Stimulated activated naive B cell treated with anti-CD40 and anti-IgM and Interleukin-4, amounts not matched to agents 10 μg/mL and 1 μg/mL and 100 μg/mL, for 72 hours (primary cell): ENCODE measurements at regions not wholly inside any gene's neighbourhood (a gene's known extent, or its start where the extent isn't known, plus 50 kb on each side); places are given as distances from the start of the nearest gene placed in this dataset.
"Not testable (repeated sequence)": the region's sequence is repeated elsewhere in the genome, so short reads cannot be mapped to it uniquely, and the experiment has no call there.

Experiments used
- ATAC-seq, 2 donors: fragments of 150-1000 bp; cut with Tn5 transposase; replicated peaks; 2 replicates each; pipeline ENCODE4 v1.10.0; 2021; ENCODE audit warnings: moderate library complexity in 1 of 2
- DNase-seq: peaks from one replicate; pipeline ENCODE4 v3.0.0; 2021
- H3K27ac Mint-ChIP-seq: one replicate; pipeline ENCODE4 v1.8.0; 2022; ENCODE audit warnings: mild to moderate bottlenecking, mixed read lengths
- H3K27me3 Mint-ChIP-seq, 2 donors: one replicate each; pipeline ENCODE4 v1.8.0; 2022; ENCODE audit warnings: mixed read lengths in 2 of 2
- H3K36me3 Mint-ChIP-seq, 2 donors: one replicate each; pipeline ENCODE4 v1.8.0; 2022; ENCODE audit warnings: mixed read lengths in 2 of 2, mild to moderate bottlenecking in 1 of 2
- H3K4me1 Mint-ChIP-seq, 2 donors: one replicate each; pipeline ENCODE4 v1.8.0; 2022; ENCODE audit warnings: mixed read lengths in 2 of 2, mild to moderate bottlenecking in 1 of 2
- H3K4me3 Mint-ChIP-seq, 2 donors: one replicate each; pipeline ENCODE4 v1.8.0; 2022; ENCODE audit warnings: mild to moderate bottlenecking in 2 of 2, mixed read lengths in 2 of 2, moderate library complexity in 1 of 2
- H3K9me3 Mint-ChIP-seq, 2 donors: one replicate each; pipeline ENCODE4 v1.8.0; 2022; ENCODE audit warnings: mixed read lengths in 2 of 2, mild to moderate bottlenecking in 1 of 2

DNA sequence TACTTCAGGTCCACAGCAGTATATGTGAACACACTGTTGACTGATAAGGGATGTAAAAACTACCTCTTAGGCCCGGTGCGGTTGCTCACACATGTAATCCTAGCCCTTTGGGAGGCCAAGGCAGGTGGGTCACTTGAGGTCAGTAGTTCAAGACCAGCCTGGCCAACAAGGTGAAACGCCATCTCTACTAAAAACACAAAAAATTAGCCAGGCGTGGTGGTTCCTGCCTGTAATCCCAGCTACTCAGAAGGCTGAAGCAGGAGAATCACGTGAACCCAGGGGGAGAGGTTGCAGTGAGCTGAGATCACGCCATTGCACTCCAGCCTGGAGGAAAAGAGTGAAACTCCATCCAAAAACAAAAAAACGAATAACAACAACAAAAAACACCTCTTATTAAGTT lies 194.6 kb upstream of the KCNMB2 start:
- peaks cover 9 to 10% of the 10 kb centered on the region in 2 donors for H3K27me3 Mint-ChIP-seq
- no peak overlapping the region for H3K27ac Mint-ChIP-seq
- no peak for ATAC-seq
- DNase-seq = no peak
- H3K36me3 Mint-ChIP-seq = no peaks in the 10 kb centered on the region
- H3K4me1 Mint-ChIP-seq = no peaks in the 10 kb centered on the region
- H3K4me3 Mint-ChIP-seq = no peak overlapping the region
- H3K9me3 Mint-ChIP-seq = no peaks in the 10 kb centered on the region

DNA sequence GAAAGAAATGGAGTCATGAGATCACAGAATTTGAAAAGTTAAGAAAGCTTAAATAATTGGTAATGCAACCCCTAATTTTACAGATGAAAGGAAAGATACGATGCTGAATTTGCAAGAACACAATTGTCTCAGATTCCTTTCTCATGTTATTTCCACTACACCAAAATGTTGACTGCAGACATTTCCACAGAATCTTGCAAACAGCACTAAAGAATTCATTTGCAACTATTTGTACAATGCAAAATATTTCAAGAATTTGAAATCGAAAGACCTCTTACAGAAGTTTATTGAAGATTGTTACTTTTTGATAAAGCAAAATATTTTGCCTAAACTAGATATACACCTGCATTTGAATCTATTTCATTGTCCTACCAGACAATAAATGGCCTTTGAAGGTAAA lies 194.1 kb upstream of the KCNMB2 start:
- no peaks in the 10 kb centered on the region for H3K36me3 Mint-ChIP-seq
- peaks cover 9 to 10% of the 10 kb centered on the region in 2 donors for H3K27me3 Mint-ChIP-seq
- no peak for DNase-seq
- no peaks in the 10 kb centered on the region for H3K4me1 Mint-ChIP-seq
- no peaks in the 10 kb centered on the region for H3K9me3 Mint-ChIP-seq
- H3K27ac Mint-ChIP-seq = no peak overlapping the region
- ATAC-seq = no peak
- no peak overlapping the region for H3K4me3 Mint-ChIP-seq

DNA sequence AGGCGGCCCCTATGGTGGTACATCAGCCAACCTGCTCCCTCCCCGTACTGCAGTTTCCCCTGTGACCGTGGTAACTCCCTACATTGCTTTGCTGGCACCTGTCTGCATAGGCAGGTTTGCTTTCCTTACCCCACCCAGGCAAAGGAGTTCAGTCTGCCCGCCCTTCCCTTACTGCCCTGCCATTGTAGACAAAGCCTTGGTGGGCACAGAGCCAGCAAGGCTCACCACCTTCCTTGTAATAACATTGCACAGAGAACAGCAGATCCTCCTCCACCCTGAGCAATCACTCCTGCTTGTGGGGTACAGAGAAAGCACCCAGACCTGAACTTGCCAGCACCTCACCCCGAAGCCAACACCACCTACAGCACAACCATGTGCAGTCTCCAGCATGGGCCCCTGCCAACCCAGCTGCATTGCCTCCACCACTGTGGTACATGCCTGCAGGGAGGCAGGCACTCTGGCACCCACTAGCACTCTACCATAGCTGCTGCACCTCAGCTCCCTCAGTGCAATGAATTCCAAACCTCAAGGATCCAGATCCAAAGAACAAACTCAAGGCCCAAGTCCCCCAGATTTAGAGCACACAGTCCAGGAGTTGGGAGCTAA lies 192.7 kb upstream of the KCNMB2 start:
- ATAC-seq = no peak
- DNase-seq = no peak
- Mint-ChIP-seq H3K4me1 (no peaks in the 10 kb centered on the region), H3K9me3 (no peaks in the 10 kb centered on the region), H3K27me3 (peaks cover 9 to 10% of the 10 kb centered on the region in 2 donors), H3K4me3 (no peak overlapping the region), H3K27ac (no peak overlapping the region), H3K36me3 (no peaks in the 10 kb centered on the region)

DNA sequence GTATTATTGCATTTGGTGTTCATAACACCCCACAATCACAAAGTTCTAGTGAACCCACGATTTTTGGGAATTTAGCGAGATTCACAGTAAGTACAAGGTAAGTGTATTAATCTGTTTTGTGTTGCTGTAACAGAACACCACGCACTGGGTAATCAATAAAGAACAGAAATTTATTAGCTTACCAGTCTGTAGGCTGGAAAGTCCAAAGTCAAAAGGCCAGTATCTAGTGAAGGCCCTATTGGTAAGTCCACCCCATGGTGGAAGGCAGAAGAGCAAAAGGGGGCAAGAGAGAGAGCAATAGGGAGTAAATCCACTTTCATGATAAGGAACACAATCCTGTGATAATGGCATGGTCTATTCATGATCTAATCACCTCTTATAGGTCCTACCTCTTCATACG lies 190.3 kb upstream of the KCNMB2 start:
- Mint-ChIP-seq H3K36me3 (no peaks in the 10 kb centered on the region), H3K4me3 (no peak overlapping the region), H3K9me3 (peaks cover 0 to 1% of the 10 kb centered on the region in 2 donors), H3K27ac (no peak overlapping the region), H3K4me1 (no peaks in the 10 kb centered on the region), H3K27me3 (peaks cover 9 to 10% of the 10 kb centered on the region in 2 donors)
- DNase-seq (no peak), ATAC-seq (no peak)

DNA sequence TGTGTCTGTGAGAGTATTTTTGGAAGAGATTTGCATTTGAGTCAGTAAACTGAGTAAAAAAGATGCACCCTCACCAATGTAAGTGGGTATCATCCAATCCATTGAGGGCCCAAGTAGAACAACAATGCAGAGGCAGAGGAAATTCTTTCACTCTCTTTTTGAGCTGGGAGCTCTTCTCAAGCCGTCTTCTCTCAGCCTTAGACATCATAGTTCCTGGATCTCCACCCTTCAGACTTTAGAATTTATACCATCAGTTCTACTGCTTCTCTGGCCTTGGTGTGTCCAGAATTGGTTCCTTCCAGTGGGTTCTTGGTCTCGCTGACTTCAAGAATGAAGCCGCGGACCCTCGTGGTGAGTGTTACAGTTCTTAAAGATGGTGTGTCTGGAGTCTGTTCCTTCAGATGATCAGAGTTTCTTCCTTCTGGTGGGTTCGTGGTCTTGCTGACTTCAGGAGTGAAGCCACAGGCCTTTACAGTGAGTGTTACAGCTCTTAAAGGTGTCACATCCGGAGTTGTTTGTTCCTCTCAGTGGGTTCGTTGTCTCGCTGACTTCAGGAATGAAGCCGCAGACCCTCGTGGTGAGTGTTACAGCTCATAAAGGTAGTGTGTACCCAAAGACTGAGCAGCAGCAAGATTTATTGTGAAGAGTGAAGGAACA lies 187.5 kb upstream of the KCNMB2 start:
- H3K9me3 Mint-ChIP-seq, H3K27me3 Mint-ChIP-seq, DNase-seq, H3K27ac Mint-ChIP-seq, H3K4me1 Mint-ChIP-seq, H3K4me3 Mint-ChIP-seq, ATAC-seq, H3K36me3 Mint-ChIP-seq: not testable (repeated sequence)

DNA sequence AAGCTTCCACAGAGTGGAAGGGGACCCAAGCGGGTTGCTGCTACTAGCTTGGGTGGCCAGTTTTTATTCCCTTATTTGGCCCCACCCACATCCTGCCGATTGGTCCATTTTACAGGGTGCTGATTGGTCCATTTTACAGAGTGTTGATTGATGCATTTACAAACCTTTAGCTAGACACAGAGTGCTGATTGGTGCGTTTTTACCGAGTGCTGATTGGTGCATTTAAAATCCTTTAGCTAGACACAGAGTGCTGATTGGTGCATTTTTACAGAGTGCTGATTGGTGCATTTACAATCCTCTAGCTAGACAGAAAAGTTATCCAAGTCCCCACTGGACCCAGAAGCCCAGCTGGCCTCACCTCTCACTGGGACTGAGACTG lies 187.0 kb upstream of the KCNMB2 start:
- not testable (repeated sequence) for H3K36me3 Mint-ChIP-seq, H3K9me3 Mint-ChIP-seq, H3K4me3 Mint-ChIP-seq, H3K4me1 Mint-ChIP-seq, H3K27ac Mint-ChIP-seq, DNase-seq, H3K27me3 Mint-ChIP-seq, ATAC-seq

DNA sequence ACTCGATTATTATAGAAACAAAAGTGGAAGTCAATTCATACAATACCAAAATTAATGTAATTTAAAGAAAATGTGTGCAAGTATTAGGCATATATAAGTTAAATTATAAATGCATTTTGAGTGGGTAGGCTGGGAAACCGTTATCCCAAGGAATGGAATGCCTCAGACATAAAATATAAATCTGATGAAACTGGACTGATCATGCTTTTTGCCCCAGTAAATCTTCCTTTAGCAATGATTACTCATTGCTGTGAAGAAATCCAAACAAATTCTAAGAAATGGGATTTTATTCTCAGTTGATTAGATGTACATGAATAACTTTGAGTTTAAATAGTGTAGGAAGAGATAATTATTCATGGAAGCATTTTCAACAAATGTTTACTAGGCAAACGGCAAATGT lies 185.5 kb upstream of the KCNMB2 start:
- H3K27ac Mint-ChIP-seq = no peak overlapping the region
- H3K4me1 Mint-ChIP-seq = no peaks in the 10 kb centered on the region
- no peak overlapping the region for H3K4me3 Mint-ChIP-seq
- ATAC-seq (no peak), DNase-seq (no peak)
- H3K9me3 Mint-ChIP-seq = peaks cover 0 to 1% of the 10 kb centered on the region in 2 donors
- no peaks in the 10 kb centered on the region for H3K36me3 Mint-ChIP-seq
- no peaks in the 10 kb centered on the region for H3K27me3 Mint-ChIP-seq

DNA sequence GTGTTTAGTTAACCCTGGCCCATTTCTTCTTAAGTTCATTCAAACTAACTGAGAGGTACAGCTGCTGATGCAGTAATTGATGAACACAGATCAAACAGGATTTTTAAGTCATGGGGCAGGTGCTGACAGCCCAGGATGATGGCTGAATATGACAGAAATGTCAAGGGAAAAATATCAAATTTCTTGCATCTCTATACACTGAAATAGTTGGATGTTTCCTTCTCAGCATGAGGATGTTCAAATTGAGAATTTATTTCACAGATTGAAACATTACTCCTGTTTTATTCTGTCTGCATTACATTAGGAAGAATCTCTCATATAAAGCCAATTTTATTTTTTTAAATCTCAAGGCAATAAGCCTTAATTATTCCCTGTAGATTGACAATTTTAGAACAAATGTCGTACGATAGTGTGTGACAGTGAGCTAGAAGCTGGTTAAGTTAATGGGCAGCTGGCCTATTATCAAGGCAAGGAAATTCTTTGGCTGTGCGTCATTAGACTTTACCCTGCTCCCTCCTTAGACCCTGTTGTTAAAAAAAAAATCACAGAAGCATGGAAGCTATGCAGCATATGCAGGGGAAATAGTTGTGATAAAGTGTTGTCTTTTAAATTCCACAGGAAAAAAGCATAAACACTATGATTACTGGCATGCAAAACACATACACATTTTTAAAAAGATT lies 183.8 kb upstream of the KCNMB2 start:
- Mint-ChIP-seq H3K4me1 (no peaks in the 10 kb centered on the region), H3K4me3 (no peak overlapping the region), H3K9me3 (peaks cover 0 to 1% of the 10 kb centered on the region in 2 donors), H3K27me3 (no peaks in the 10 kb centered on the region), H3K36me3 (no peaks in the 10 kb centered on the region), H3K27ac (no peak overlapping the region)
- DNase-seq (no peak), ATAC-seq (no peak)

DNA sequence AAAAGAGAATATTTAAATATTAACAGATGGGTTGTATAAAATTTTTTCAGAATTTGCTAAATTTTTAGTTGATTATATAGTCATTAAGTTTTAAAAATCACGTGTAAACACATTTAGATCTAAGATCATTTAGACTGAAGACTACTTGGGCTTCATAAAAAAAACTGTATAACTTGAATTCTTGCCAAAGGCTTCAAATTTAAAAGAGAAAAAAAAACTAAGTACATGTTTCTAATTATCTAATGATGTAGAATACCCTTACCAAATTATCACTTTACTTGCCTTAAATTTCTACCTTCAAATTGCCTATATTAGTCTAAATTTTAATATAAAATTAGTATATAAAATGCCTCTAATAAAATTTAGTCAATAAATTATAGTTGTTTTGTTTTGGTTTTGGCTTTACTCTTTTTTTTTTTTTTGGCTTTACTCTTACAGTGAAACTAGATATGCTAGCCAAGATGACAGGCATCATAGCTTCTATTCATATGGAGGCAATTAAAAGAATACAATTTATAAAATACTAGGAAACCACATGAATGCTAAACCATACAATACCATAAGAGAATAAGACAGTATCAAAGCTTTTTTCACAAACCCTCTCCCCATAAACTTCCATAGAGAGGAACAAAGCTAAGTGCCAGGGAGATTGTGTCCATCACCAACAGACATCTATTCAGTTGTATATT lies 183.1 kb upstream of the KCNMB2 start:
- H3K9me3 Mint-ChIP-seq = peaks cover 0 to 1% of the 10 kb centered on the region in 2 donors
- H3K36me3 Mint-ChIP-seq = no peaks in the 10 kb centered on the region
- no peak overlapping the region for H3K27ac Mint-ChIP-seq
- ATAC-seq = no peak
- no peaks in the 10 kb centered on the region for H3K27me3 Mint-ChIP-seq
- H3K4me1 Mint-ChIP-seq = no peaks in the 10 kb centered on the region
- DNase-seq = no peak
- H3K4me3 Mint-ChIP-seq = no peak overlapping the region

DNA sequence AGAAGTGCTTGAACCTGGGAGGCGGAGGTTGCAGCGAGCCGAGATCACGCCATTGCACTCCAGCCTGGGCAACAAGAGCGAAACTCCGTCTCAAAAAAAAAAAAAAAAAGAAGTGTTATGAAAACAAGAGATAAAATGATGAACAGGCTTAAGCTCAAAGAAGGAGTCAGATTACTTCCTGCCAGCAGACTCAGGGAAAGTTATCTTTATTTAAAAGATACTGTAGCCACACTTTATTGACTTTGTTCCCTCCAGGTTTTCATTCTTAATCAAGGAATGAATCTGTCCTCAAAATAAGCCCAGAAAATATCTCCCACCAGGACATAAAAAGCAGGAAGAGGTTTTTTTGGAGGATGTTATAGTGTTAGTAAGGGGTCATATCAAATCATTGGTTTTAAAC lies 176.5 kb upstream of the KCNMB2 start:
- Mint-ChIP-seq H3K4me3 (no peak overlapping the region), H3K27me3 (peaks cover 5 to 9% of the 10 kb centered on the region in 2 donors), H3K36me3 (peaks cover 0 to 5% of the 10 kb centered on the region in 2 donors), H3K9me3 (peaks cover 20 to 27% of the 10 kb centered on the region in 2 donors), H3K27ac (no peak overlapping the region), H3K4me1 (no peaks in the 10 kb centered on the region)
- no peak for ATAC-seq
- DNase-seq = no peak

DNA sequence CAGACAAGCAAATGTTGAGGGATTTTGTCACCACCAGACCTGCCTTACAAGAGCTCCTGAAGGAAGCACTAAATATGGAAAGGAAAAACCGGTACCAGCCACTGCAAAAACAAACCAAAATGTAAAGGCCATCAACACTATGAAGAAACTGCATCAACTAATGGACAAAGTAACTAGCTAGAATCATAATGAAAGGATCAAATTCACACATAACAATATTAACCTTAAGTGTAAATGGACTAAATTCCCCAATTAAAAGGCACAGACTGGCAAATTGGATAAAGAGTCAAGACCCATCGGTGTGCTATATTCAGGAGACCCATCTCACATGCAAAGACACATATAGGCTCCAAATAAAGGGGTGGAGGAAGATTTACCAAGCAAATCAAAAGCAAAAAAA lies 173.2 kb upstream of the KCNMB2 start:
- peaks cover 26 to 31% of the 10 kb centered on the region in 2 donors for H3K9me3 Mint-ChIP-seq
- H3K4me3 Mint-ChIP-seq, ATAC-seq: not testable (repeated sequence)

DNA sequence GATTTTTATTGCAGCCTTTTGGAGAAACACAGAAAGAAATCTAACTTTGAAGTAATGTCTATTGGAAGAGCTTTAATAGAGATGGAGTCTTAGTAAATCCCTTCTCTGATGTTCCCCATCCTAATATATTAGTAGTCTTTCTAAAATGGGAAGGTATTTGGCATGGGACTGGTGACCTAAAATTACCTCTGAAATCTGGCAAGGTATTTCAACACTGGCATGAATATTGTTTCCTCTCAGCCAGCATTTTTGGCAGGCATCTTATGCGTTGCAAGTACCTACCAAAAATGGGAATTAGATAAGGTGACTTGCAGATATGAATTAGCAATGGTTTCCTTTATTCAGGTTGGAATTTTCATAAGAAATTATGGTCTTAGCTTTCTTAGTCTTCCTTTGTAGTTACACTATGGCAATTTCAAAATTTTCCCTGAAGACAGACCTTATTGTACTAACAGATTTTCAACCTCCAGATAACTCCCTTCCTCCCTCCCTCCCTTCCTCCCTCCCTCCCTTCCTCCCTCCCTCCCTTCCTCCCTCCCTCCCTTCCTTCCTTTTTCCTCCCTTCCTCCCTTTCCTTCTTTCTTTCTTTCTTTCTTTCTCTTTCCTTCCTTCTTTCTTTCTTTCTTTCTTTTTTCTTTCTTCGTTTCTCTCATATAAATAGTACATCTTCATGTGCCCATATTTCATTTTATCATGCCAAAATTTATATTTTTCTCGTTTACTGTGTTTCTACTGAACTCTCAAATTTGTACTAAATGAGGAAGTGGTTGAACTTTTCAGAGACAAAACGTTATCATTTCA lies 168.2 kb upstream of the KCNMB2 start:
- H3K4me3 Mint-ChIP-seq = peak overlapping the region in 1 of 2 donors; percentile 34
- H3K36me3 Mint-ChIP-seq = no peaks in the 10 kb centered on the region
- peaks cover 0 to 5% of the 10 kb centered on the region in 2 donors for H3K4me1 Mint-ChIP-seq

More for the DNA sequence above, 173.2 kb upstream of the KCNMB2 start:
- DNase-seq, H3K27ac Mint-ChIP-seq, H3K4me1 Mint-ChIP-seq, H3K36me3 Mint-ChIP-seq: not testable (repeated sequence)
- H3K27me3 Mint-ChIP-seq = peaks cover 5 to 17% of the 10 kb centered on the region in 2 donors

DNA sequence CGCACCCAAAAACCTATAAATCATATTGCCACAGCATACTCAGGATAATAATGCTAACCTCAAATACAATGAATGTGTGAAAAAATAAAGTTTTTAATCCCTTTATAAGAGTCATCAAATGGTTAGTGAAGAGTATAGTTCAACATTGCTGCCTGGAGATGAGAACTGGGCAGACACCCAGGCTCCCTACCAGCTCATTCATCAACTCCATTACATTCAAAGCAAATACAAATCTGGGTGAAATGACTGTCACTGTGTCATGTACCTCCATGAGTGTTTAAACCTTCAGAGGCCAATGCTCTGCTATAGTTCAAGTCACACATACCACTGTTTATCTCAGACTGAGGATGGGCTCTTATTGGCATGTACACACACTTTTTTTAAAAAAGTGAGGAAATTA lies 167.2 kb upstream of the KCNMB2 start:
- no peaks in the 10 kb centered on the region for H3K36me3 Mint-ChIP-seq
- H3K27ac Mint-ChIP-seq = no peak overlapping the region
- no peak for ATAC-seq
- no peak for DNase-seq
- H3K9me3 Mint-ChIP-seq = peaks cover 7 to 10% of the 10 kb centered on the region in 2 donors
- peaks cover 0 to 5% of the 10 kb centered on the region in 2 donors for H3K4me1 Mint-ChIP-seq
- peaks cover 0 to 15% of the 10 kb centered on the region in 2 donors for H3K27me3 Mint-ChIP-seq
- no peak overlapping the region for H3K4me3 Mint-ChIP-seq

More for the DNA sequence above, 168.2 kb upstream of the KCNMB2 start:
- Mint-ChIP-seq H3K9me3 (peaks cover 17% of the 10 kb centered on the region in 2 donors), H3K27ac (no peak overlapping the region), H3K27me3 (peaks cover 0 to 15% of the 10 kb centered on the region in 2 donors)
- ATAC-seq (no peak), DNase-seq (no peak)

DNA sequence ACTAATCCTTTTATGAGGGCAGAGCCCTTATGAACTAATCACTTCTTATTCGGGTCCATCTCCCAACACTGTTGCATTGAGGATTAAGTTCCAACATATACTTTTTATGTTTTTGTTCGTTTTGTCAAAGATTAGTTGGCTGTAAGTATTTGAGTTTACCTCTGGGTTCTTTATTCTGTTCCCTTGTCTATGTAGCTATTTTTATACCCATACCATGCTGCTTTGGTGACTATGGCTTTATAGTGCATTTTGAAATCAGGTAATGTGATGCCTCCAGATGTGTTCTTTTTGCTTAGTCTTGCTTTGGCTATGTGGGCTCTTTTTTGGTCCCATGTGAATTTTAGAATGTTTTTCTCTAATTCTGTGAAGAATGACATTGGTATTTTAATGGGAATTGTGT lies 166.4 kb upstream of the KCNMB2 start:
- H3K4me1 Mint-ChIP-seq = peaks cover 0 to 5% of the 10 kb centered on the region in 2 donors
- H3K27ac Mint-ChIP-seq = no peak overlapping the region
- DNase-seq (no peak), ATAC-seq (no peak)
- peaks cover 0 to 12% of the 10 kb centered on the region in 2 donors for H3K27me3 Mint-ChIP-seq
- no peaks in the 10 kb centered on the region for H3K36me3 Mint-ChIP-seq
- H3K4me3 Mint-ChIP-seq = no peak overlapping the region
- H3K9me3 Mint-ChIP-seq = peaks cover 4 to 7% of the 10 kb centered on the region in 2 donors
